Neuron (in vitro differentiated cells): ENCODE measurements at regions not wholly inside any gene's neighbourhood (a gene's known extent, or its start where the extent isn't known, plus 50 kb on each side); places are given as distances from the start of the nearest gene placed in this dataset.

ENCODE experiments used
- H2AFZ ChIP-seq: one replicate; pipeline ENCODE4 v1.6.1; 2013; ENCODE audit warnings: low read depth, mild to moderate bottlenecking, inconsistent platforms, low read length, moderate library complexity
- H3K27me3 ChIP-seq: one replicate; pipeline ENCODE4 v1.6.1; 2013; ENCODE audit warnings: low read length; ENCODE audit not compliant: insufficient read depth
- H3K36me3 ChIP-seq: one replicate; pipeline ENCODE4 v1.6.1; 2013; ENCODE audit warnings: low read length; ENCODE audit not compliant: insufficient read depth
- H3K4me1 ChIP-seq: one replicate; pipeline ENCODE4 v1.6.1; 2013; ENCODE audit warnings: low read length; ENCODE audit not compliant: insufficient read depth
- H3K4me3 ChIP-seq: 2 replicates; pipeline ENCODE4 v1.5.1; 2013; ENCODE audit warnings: mild to moderate bottlenecking, low read length, moderate library complexity
- H3K9me3 ChIP-seq: one replicate; pipeline ENCODE4 v1.6.1; 2013; ENCODE audit warnings: low read length

DNA sequence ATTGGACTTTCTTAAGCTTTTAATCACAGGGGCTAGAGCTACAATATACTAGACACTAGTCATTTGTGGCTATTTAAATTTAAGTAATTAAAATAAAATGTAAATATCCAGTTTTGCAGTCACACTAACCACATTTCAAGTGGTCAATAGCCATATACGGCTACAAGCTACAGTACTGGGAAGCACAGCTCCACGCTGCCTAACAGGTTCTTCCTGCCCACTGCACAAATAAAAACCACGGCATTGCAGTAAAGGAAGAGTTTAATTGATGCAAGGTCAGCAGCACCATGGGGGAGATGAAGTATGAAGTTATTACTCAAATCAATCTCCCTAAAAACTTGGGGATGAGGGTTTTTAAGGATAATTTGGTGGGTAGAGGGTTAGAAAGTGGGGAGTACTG is 134.1 kb downstream of the LURAP1L start:
- Histone ChIP-seq H3K4me3 (no peak overlapping the region), H3K36me3 (no peaks in the 10 kb centered on the region), H2AFZ (no peak overlapping the region), H3K4me1 (no peaks in the 10 kb centered on the region), H3K9me3 (no peaks in the 10 kb centered on the region), H3K27me3 (no peaks in the 10 kb centered on the region)

DNA sequence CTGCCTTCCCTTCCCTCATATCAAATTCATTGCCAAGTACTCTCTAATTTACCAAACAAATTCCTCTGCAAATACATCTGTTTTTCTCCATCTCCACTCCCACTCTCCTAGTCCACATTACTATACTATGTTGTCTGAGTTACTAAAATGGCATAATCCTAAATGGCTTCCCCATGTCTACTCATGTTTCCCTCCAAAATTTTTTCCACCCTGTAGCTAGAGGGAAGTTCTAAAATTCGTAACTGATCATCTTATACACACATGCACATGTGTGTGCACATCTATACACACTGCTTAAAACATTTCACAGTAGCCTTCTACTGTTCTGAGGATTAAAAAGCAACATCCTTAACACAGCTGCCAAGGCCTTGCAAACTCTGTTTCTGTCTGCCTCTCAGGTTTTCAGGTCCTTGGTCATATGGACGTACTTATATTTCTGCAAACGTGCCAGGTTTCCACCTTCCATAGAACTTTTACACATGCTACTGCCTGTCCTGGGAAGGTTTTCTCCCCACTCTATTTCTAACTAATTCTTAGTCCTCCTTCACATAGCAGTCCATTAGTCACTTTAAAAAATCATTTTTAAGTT is 140.6 kb downstream of the LURAP1L start:
- H3K4me1 ChIP-seq = peaks cover 23% of the 10 kb centered on the region
- H3K4me3 ChIP-seq = no peak overlapping the region
- no peaks in the 10 kb centered on the region for H3K36me3 ChIP-seq
- H3K9me3 ChIP-seq = no peaks in the 10 kb centered on the region
- H3K27me3 ChIP-seq = no peaks in the 10 kb centered on the region
- H2AFZ ChIP-seq = no peak overlapping the region

DNA sequence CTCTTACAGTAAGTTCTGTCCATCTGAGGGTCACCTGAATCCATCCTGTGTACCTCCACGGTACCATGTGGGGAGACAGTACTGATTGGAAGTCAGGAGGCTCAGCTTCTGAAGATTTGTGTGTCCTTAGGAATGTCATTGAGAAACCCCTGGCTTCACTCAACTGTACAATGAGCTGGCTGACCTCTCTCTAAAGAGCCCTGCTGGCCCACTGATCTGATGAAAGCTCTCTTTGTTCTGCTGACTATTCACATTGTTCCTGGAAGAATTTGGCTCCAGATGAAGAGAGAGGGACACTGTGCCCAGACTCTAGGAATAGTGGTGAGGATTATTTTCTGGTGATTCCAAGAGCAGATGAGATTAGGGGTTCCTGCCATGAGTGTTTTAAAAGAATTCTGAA is 141.2 kb downstream of the LURAP1L start:
- H3K9me3 ChIP-seq = no peaks in the 10 kb centered on the region
- H3K4me1 ChIP-seq = peaks cover 23% of the 10 kb centered on the region
- H3K4me3 ChIP-seq = no peak overlapping the region
- no peak overlapping the region for H2AFZ ChIP-seq
- no peaks in the 10 kb centered on the region for H3K36me3 ChIP-seq
- no peaks in the 10 kb centered on the region for H3K27me3 ChIP-seq

DNA sequence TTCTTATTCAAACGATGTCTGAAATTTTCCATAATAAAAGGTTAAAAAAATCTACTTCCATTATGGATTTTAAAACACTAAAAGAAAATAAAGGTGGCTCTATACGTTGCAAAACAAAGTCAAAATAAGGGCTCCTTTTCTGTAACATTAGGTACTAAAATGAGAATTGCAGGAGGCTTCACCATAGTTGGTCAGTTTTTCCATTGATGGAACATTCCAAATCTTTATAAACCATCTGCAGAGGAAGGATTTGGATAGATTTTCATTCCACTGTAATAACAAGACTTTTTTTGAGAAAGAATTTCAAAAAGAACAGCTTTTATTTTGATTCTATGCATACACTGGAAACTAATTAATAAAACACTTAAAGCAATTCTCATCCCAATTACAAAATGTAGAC is 145.6 kb downstream of the LURAP1L start:
- H3K27me3 ChIP-seq = no peaks in the 10 kb centered on the region
- no peak overlapping the region for H3K4me3 ChIP-seq
- H3K9me3 ChIP-seq = no peaks in the 10 kb centered on the region
- H2AFZ ChIP-seq = no peak overlapping the region
- H3K36me3 ChIP-seq = no peaks in the 10 kb centered on the region
- H3K4me1 ChIP-seq = peaks cover 24% of the 10 kb centered on the region

DNA sequence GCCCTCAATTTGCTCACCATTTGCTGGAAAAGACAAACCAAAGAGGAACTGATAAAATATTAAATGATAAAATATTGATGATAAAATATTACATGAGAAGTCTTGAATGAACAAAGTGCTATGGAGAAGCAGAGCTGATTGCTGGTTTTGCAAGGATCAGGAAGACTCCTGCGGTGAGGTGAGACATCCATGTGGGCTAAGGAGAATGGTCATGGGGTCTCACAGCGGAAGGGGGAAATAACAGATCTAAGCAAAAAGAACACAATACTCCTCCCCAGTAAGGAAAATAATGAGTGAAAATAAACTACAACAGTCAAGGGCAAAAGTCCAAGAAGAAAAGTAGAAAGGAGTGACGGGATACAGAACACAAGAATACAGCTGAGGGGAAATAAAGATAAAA is 146.8 kb downstream of the LURAP1L start:
- Histone ChIP-seq H3K9me3 (no peaks in the 10 kb centered on the region), H3K4me1 (peaks cover 12% of the 10 kb centered on the region), H3K36me3 (no peaks in the 10 kb centered on the region), H2AFZ (no peak overlapping the region), H3K4me3 (no peak overlapping the region), H3K27me3 (no peaks in the 10 kb centered on the region)

DNA sequence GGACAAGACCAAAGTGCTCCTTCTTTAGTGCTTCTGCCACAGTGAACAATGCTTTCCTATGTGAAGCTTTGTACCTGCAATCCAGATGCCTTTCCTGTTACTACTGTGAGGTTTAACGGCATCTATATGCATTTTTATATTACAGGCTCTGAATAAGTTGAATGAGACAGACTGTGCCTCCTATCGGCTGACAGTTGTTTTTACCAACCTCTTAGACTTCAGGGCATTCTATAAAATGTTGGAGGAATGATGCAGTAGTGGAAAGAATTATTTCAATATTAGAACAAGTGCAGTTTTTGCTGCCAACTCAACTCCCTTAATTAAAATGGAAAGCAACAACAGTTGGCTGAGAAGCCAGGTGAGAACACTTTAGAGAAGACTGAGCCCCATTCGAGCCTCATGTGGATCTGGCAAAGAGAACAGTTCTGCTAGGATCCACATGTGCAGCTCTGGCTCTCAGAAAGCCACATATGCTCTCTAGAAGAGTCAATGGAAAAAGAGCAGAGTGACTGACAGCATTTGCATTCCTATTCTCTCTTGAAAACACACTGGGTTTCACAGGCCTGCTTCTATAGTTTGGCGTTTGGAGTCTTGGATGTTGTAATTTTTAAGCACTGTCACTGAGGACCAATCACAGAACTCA is 147.5 kb downstream of the LURAP1L start:
- no peaks in the 10 kb centered on the region for H3K36me3 ChIP-seq
- H3K4me3 ChIP-seq = no peak overlapping the region
- peaks cover 5% of the 10 kb centered on the region for H3K4me1 ChIP-seq
- no peak overlapping the region for H2AFZ ChIP-seq
- no peaks in the 10 kb centered on the region for H3K9me3 ChIP-seq
- no peaks in the 10 kb centered on the region for H3K27me3 ChIP-seq

DNA sequence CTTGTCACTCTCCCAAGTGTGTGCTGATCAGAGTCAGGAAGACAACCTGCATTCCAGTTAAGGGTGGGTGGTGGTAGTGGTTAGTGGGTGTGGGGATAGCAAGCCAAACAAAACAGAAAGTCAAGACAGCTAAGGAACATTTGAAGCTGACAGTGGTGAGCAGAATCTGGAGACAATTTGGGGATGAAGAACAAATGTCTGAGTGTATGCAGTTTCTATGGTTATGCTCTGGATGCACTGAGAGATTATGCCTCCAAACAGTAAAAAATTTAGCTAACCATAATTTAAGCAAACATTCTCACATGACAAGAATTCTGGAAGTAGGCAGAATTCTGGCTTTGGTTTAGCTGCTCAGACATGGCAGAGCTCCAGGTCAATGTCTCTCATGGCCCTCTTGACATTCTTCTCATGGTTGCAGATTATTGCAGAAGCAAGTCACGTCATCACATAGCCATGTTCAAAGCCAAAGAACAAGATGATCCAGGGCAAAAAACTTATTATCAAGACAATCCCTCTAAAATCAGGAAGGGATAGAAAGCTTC is 148.7 kb downstream of the LURAP1L start:
- Histone ChIP-seq H2AFZ (no peak overlapping the region), H3K4me1 (peaks cover 5% of the 10 kb centered on the region), H3K4me3 (no peak overlapping the region), H3K36me3 (no peaks in the 10 kb centered on the region), H3K9me3 (no peaks in the 10 kb centered on the region), H3K27me3 (no peaks in the 10 kb centered on the region)

DNA sequence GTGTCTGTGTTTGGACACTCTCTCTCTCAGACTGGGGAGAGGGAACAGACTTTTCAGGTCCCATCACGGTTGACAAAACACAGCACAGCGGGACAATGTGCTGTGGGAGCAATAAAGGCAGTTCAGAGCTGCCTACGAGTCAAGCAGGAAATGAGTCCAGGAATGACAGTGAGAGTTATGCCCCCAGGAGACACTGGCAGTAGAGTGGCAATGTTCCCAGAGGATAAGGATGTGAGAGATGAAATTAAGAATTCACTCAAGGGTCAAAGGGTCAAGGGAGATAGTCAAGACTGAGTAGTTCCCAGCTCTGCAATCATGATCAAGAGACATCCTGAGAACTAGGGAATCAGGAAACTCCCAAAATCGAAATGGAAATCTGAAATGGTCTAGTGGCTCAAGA is 156.1 kb downstream of the LURAP1L start:
- H3K36me3 ChIP-seq = no peaks in the 10 kb centered on the region
- no peaks in the 10 kb centered on the region for H3K4me1 ChIP-seq
- H3K9me3 ChIP-seq = no peaks in the 10 kb centered on the region
- no peak overlapping the region for H3K4me3 ChIP-seq
- H3K27me3 ChIP-seq = no peaks in the 10 kb centered on the region
- H2AFZ ChIP-seq = no peak overlapping the region

DNA sequence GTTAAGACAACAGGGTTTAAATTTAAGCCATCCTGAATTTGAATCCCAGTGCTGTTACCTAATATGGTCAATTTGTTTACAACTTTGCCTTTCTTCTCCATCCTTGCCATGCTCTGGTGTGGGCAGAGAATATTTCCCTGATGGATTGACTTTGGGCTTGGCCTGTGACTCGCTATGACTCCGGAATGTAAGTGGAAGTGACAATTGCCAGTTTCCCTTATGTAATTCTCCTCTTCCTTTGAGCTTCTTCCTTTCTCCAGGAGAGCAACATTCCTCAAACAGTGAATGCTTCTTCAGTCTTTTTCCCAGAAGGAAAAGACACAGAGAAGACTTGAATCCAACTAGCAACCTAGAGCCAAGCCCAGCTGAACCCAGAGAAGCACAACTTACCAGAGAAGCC is 159.1 kb downstream of the LURAP1L start:
- no peak overlapping the region for H3K4me3 ChIP-seq

DNA sequence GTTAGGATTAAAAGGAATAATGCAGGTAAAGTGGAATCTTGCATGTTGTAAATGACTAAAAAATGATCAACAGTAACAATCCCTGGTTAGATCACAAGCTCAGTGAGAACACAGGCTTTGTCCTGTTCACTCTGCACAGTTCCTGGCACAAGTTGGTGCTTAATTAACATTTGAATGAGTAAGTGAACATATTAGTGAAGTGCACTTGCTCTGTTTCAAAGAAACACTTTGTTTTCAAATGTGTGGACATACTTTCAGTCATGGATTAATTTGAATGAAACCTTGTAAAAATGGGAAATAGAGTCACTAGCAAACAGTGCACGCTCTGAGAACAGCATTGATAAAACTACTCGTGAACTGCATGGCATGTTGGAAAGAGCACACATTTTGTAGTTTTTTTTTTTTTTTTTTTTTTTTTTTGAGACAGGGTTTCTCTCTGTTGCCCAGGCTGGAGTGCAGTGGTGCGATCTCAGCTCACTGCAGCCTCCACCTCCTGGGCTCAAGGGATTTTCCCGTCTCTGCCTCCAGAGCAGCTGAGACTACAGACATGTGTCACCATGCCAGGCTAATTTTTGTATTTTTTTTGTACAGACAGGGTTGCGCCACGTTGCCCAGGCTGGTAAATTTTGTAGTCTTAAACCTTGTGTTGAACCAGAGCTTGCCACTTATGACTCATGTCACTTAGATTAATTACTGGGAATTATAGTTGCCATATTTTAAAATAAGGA is 159.9 kb downstream of the LURAP1L start:
- Histone ChIP-seq H3K36me3 (no peaks in the 10 kb centered on the region), H3K4me3 (no peak overlapping the region), H3K27me3 (no peaks in the 10 kb centered on the region), H2AFZ (no peak overlapping the region), H3K9me3 (no peaks in the 10 kb centered on the region), H3K4me1 (no peaks in the 10 kb centered on the region)

More for the DNA sequence above, 159.1 kb downstream of the LURAP1L start:
- no peaks in the 10 kb centered on the region for H3K36me3 ChIP-seq
- H3K27me3 ChIP-seq = no peaks in the 10 kb centered on the region
- H3K9me3 ChIP-seq = no peaks in the 10 kb centered on the region
- no peak overlapping the region for H2AFZ ChIP-seq
- no peaks in the 10 kb centered on the region for H3K4me1 ChIP-seq

DNA sequence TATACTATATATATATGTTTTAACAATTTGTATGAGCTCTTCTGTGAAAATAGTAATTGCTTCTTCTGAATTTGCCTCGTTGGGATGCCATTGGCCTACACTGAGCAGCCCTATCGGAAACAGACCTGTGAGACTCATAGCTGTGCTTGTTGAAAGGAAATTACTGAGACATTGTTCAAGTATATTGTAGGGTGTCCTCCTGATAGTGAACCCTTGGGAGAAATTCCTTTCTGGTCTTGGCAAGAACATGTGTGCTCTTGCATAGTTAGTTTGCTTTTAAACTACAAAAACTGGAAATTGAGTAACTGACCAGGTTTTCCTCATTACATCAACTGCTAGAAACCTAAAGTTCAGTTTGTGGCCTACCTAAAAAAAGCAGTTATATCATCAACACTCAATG is 160.9 kb downstream of the LURAP1L start:
- Histone ChIP-seq H2AFZ (no peak overlapping the region), H3K27me3 (no peaks in the 10 kb centered on the region), H3K4me1 (no peaks in the 10 kb centered on the region), H3K36me3 (no peaks in the 10 kb centered on the region), H3K4me3 (no peak overlapping the region), H3K9me3 (no peaks in the 10 kb centered on the region)

DNA sequence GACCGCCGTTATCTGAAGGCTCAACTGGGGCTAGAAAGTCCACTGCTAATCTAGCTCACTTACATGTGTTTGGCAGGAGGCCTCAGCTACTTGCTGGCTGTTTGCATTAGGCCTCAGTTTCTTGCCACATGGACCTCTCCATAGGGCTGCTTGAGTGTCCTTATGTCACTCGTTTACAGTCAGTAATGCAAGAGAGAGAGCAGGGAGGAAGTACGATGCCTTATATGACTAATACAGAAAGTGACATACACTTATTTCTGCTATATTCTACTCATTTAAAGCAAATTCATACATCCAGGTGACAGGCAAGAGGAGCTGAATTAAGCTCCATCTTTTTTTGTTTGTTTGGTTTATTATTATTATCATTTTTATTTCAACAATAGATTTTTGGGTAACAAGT is 179.6 kb downstream of the LURAP1L start:
- Histone ChIP-seq H3K4me1 (no peaks in the 10 kb centered on the region), H3K4me3 (no peak overlapping the region), H3K9me3 (peaks cover 3% of the 10 kb centered on the region), H2AFZ (no peak overlapping the region), H3K36me3 (no peaks in the 10 kb centered on the region), H3K27me3 (no peaks in the 10 kb centered on the region)

DNA sequence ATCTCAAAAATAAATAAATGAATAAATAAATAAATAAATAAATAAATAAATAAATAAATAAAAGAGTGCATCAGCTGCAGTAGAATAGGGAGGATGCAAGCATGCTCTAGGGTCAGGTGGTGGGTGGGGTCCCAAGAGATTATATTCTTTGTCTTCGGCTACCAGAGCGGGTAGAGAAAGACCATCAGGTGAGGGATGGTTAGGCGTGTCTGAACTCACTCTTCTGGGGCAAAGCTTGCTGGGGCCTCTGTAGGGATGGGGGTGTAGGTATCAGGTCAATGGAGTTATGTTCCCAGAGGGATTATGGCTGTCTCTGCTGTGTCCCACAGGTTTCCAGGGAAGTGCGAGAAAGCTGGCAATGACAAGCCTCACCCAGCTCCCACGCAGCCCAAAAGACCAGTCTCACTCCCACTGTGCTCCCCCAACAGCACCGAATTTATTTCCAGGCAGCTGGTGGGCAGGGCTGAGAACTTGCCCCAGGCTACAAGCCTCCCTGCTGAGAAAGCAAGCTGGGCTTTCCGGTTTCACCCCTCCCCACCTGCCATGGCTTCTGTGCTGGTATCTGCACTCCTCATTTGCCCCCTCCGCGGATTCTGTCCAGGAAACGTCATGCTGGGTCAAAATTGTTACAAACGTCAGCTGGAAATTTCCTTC is 180.8 kb downstream of the LURAP1L start:
- no peaks in the 10 kb centered on the region for H3K36me3 ChIP-seq

More for the DNA sequence above, 180.8 kb downstream of the LURAP1L start:
- H3K27me3 ChIP-seq = no peaks in the 10 kb centered on the region
- no peak overlapping the region for H3K4me3 ChIP-seq
- no peaks in the 10 kb centered on the region for H3K4me1 ChIP-seq
- peaks cover 3% of the 10 kb centered on the region for H3K9me3 ChIP-seq
- no peak overlapping the region for H2AFZ ChIP-seq
